ENCODE measurements at regions not wholly inside any gene's neighbourhood (a gene's known extent, or its start where the extent isn't known, plus 50 kb on each side); places are given as distances from the start of the nearest gene placed in this dataset.

- no peak for TF ChIP-seq FOS (IDR thresholded peaks at IDR 0.05; ENCODE audit: borderline replicate concordance, insufficient read depth, low read length)
- no peak for TF ChIP-seq EZH2 (IDR thresholded peaks at IDR 0.05; ENCODE audit: borderline replicate concordance, low read depth, low read length, severe bottlenecking)
- no peak for TF ChIP-seq CTCF (IDR thresholded peaks at IDR 0.05; ENCODE audit: extremely low read depth in 1 of 2, insufficient read depth in 1 of 2, low read depth in 1 of 2, low read length in 2 of 2)
- TF ChIP-seq POLR2AphosphoS5 (IDR thresholded peaks at IDR 0.05; ENCODE audit: insufficient read depth, low read depth, low read length): no peak
- no peak for TF ChIP-seq MYC (IDR thresholded peaks at IDR 0.05; ENCODE audit: low read depth, low read length)
- no peak for TF ChIP-seq POLR2A (IDR thresholded peaks at IDR 0.05; ENCODE audit: low read depth, low read length)
- TF ChIP-seq GATA2 (IDR thresholded peaks at IDR 0.05; ENCODE audit: insufficient read depth, insufficient read length, low read depth, low read length): no peak
- TF ChIP-seq JUN (IDR thresholded peaks at IDR 0.05; ENCODE audit: borderline replicate concordance, insufficient read depth, insufficient read length, low read depth): no peak
Observed at GRCh38 chr13:87582399-87582798, 88.8 kb upstream of the SLITRK5 start.
